Motor neuron (in vitro differentiated cells): ENCODE measurements at regions not wholly inside any gene's neighbourhood (a gene's known extent, or its start where the extent isn't known, plus 50 kb on each side); places are given as distances from the start of the nearest gene placed in this dataset.
"Not testable (repeated sequence)": the region's sequence is repeated elsewhere in the genome, so short reads cannot be mapped to it uniquely, and the experiment has no call there.

ENCODE experiments used
- ATAC-seq, 8 experiments: fragments of 200-7000 bp; cut with Tn5 transposase; replicated peaks in 6 of 8; 2 replicates each; pipeline ENCODE4 v1.8.0; 2021; ENCODE audit warnings: mild to moderate bottlenecking in 8 of 8, moderate library complexity in 8 of 8
- H3K27ac ChIP-seq, 2 donors: fragments of 250-450 bp; sonication (Bioruptor Pico); 2 replicates each; pipeline ENCODE4 v1.9.0; 2021; ENCODE audit warnings: antibody characterized with exemption in 2 of 2, mild to moderate bottlenecking in 2 of 2, moderate library complexity in 1 of 2
- H3K4me1 ChIP-seq, 2 donors: fragments of 250-450 bp; sonication (Bioruptor Pico); replicated peaks in 1 of 2; 2 replicates each; pipeline ENCODE4 v1.6.1; 2021; ENCODE audit warnings: antibody characterized with exemption in 2 of 2, mild to moderate bottlenecking in 2 of 2, moderate library complexity in 1 of 2
- H3K4me3 ChIP-seq, 5 donors: fragments of 250-450 bp; sonication (Bioruptor Pico); 2 replicates each; pipeline ENCODE4 v1.9.0; 2021; ENCODE audit warnings: antibody characterized with exemption in 5 of 5, mild to moderate bottlenecking in 5 of 5, moderate library complexity in 4 of 5
- WGBS, 10 experiments: fragments of 450-650 bp; shearing (Covaris generic); methylation state at CpG; one replicate each; pipeline ENCODE4 v1.0.0; 2022; 5-methylcytosine and 5-hydroxymethylcytosine counted together
- in situ Hi-C, 9 experiments: fragments of 400-800 bp; cut with MboI; loops; one replicate each; pipeline ENCODE4 v1.15.0; 2021; ENCODE audit warnings: low sequenced_read_pairs in 9 of 9, low pct_unique_long_range_greater_than_20kb in 2 of 9; ENCODE audit not compliant: unreplicated experiment in 9 of 9

DNA sequence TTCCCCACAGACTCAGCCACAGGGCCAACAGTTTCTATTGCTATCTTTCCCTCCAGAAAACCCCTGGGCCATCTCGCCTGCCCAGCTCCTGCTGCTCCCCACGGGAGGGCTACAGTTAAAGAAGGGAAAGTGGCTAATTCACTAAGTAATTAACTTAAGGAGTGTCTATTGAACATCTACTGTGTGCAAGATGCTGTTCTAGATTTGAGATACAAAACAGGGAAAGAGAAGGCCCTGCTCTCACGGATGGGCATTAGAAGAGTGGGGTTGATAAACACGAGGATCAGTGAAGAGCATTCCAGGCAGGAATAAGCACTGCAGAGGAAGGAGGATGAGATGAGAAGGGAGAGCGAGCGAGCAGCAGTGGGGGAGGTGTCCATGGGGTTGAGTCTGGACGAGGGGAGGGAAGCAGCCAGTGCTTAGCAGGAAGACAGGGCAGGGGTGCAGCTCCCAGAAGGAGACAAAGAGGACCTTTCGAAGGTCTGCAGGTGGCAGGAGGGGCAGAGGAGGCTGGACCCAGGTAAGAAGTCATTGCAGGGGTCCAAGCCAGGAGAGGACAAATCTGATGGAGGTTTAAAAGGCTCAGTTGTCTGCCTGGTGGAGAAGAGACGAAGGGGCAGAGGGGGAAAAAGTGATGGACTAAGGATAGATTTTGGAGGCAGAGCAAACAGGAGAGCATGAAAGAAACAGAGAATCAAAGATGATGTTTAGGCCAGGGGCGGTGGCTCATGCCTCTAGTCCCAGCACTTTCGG is 64.7 kb downstream of the KLF15 start:
- no peak overlapping the region for H3K4me3 ChIP-seq
- no peak for ATAC-seq
- no peak overlapping the region for H3K27ac ChIP-seq
- WGBS, 10 experiments = 50 to 95% (median 66%) methylated on average over 2 to 10 of the region's 11 CpGs; no CpG with 5 or more reads in 2 of the 10 experiments
- in situ Hi-C loops = no loop called here
- peaks cover 0 to 8% of the 10 kb centered on the region in 2 donors for H3K4me1 ChIP-seq

DNA sequence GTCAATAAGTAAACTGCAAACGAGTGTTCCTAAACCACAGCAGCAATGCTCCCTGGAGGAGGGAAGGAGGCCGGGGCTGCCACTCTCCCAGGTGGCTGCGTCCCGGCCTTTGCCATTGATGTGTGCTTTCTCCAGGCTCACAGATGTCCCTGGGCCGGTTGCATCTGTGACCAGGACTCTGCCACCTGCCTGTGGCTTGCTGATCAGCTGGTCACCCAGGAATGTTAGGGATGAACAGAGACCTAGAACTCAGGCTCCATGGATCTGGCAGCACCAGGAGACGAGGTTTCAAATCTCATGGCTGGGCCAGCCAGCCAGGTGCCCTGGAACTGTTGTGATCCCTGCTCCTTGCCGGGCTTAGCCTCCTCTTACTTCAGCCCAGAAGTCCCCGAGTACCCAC is 65.7 kb downstream of the KLF15 start:
- in situ Hi-C loops = no loop called here
- H3K27ac ChIP-seq = no peak overlapping the region
- peaks cover 6 to 15% of the 10 kb centered on the region in 2 donors for H3K4me1 ChIP-seq
- no peak overlapping the region for H3K4me3 ChIP-seq
- ATAC-seq = no peak
- 0 to 100% (median 76%) methylated on average over 1 to 4 of the region's 8 CpGs; no CpG with 5 or more reads in 4 of the 10 experiments for WGBS, 10 experiments

DNA sequence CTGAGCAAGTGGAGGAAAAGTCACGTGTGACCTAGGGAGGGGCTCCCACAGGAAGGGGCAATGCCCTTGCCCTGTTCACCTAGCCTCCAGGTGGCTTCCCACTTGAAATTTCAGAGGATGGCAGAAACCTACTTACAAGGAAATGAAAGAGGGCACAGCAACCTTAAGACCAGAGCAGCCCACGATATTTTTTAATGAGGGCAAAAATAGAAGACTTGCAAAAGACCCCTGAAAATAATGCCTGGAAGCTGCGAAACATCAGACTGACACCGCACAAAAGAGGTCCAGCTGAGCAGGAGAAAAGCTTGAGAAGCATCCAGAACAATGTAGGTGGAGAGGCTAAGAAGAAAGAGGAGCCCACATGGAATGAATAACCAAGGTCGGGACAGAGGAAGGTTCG is 66.1 kb downstream of the KLF15 start:
- Histone ChIP-seq H3K4me3 (no peak overlapping the region), H3K27ac (no peak overlapping the region), H3K4me1 (peaks cover 6 to 18% of the 10 kb centered on the region in 2 donors)
- WGBS, 10 experiments = 27 to 100% (median 66%) methylated on average over 1 to 6 of the region's 6 CpGs; no CpG with 5 or more reads in 2 of the 10 experiments
- in situ Hi-C loops = no loop called here
- ATAC-seq = no peak

DNA sequence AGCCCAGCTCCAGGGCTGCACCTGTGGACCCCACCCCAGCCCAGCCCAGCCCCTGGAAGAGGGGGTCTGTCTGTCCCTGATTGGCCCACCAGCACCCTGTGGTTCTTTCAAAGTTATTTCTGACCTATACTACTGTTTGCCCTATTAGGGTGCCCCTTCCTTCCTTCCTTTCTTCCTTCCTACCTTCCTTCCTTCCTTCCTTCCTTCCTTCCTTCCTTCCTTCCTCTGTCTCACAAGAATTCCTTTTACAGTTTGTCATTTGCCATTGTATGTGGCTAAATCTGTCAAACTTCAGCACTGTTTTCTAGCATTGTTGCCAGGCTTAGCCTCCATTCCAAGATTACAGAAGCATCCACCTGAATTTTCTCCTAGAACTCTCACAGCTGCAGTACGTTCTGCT is 66.9 kb downstream of the KLF15 start:
- in situ Hi-C loops = no loop called here
- 0 to 75% (median 51%) methylated on average over 1 of the region's 1 CpG; no CpG with 5 or more reads in 4 of the 10 experiments for WGBS, 10 experiments

DNA sequence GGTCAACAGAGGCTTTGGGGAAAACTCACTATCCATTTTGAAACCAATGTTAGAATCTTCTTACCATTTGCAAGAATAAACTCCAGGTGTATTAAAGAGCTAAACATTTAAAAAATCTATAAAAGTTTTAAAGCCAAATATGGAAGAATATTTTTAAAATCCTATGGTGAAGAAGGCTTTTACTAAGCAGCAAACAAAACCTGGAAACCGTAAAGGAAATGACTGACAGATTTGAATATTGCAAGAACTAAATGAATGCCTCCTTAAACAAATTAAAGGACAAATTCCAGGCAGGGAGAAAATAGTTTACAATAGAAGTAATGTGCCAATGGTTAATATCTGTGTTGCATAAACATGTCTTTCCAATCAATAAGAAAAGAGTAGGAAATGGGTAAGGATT is 68.1 kb downstream of the KLF15 start:
- in situ Hi-C loops = no loop called here
- Histone ChIP-seq H3K27ac (no peak overlapping the region), H3K4me1 (peaks cover 6 to 18% of the 10 kb centered on the region in 2 donors), H3K4me3 (no peak overlapping the region)
- ATAC-seq = no peak
- 0 to 100% (median 80%) methylated on average over 1 of the region's 1 CpG; no CpG with 5 or more reads in 1 of the 10 experiments for WGBS, 10 experiments

More for the DNA sequence above, 66.9 kb downstream of the KLF15 start:
- Histone ChIP-seq H3K4me3 (no peak overlapping the region), H3K27ac (no peak overlapping the region), H3K4me1 (peaks cover 6 to 18% of the 10 kb centered on the region in 2 donors)
- no peak for ATAC-seq

DNA sequence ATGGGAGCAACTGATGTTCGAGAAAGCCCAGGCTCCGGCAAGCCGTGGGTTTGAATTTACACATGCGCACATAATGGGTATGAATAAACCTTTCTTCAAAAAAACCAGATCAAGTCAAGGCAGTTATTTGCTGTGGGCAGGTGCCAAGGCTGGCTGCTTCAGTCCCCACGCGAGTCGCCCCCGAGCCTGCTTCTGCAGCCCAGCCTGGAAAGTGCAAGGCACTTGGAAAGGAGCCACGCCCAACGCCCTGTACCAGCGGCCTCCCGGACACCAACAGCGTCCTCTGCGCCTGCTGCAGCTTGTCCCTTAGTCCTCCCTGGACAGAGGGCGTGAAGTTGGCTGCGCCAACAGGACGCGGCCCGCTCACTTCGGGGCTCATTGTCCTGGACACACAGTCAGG is 68.9 kb downstream of the KLF15 start:
- Histone ChIP-seq H3K27ac (no peak overlapping the region), H3K4me3 (peak overlapping the region in 1 of 5 donors; percentile 39)
- in situ Hi-C loops = no loop called here

DNA sequence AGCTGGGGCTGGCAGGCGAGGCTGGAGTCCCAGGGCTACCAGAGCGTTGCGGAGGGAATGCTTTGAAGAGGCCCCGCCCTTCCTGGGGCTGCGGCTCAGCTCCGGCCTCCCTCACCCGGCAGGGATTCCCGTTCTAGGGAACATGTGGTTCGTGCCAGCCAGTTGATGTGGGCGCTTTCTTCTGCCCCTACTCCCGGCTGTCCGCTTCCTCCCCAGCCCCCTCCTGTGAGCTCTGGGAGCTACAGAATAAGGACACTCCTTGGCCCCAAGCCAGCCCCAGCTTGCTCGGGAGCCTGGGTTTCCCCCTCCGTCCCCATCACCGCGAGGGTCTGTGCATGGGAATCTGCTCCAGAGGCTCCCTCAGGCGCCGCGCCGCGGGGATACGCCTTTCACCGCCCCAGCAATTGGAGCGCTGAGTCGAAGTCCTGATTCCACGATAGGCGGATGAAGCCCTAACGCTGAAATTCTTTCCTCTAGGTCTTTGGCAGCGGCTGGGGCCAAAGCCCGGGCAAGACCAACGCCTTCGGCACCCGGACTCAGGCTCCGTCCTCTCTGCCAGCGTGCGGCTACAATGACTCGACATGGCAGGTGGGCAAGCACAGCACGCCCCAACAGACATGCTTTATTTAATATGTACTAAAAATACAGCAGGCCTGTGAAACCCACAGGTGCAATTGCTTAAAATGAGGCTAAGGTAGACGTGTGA is 69.5 kb downstream of the KLF15 start:
- H3K4me1 ChIP-seq = peaks cover 6 to 18% of the 10 kb centered on the region in 2 donors
- peak overlapping the region; percentile 15 to 39 (median 24) for H3K4me3 ChIP-seq
- 0 to 32% (median 3%) methylated on average over 1 to 6 of the region's 39 CpGs; no CpG with 5 or more reads in 2 of the 10 experiments for WGBS, 10 experiments
- ATAC-seq = peak; percentile 94 to 98 (median 96)
- H3K27ac ChIP-seq = no peak overlapping the region
- in situ Hi-C loops = no loop called here

More for the DNA sequence above, 68.9 kb downstream of the KLF15 start:
- no peak for ATAC-seq
- H3K4me1 ChIP-seq = peaks cover 6 to 18% of the 10 kb centered on the region in 2 donors
- WGBS, 10 experiments = 0 to 100% (median 43%) methylated on average over 1 to 10 of the region's 20 CpGs; no CpG with 5 or more reads in 3 of the 10 experiments

DNA sequence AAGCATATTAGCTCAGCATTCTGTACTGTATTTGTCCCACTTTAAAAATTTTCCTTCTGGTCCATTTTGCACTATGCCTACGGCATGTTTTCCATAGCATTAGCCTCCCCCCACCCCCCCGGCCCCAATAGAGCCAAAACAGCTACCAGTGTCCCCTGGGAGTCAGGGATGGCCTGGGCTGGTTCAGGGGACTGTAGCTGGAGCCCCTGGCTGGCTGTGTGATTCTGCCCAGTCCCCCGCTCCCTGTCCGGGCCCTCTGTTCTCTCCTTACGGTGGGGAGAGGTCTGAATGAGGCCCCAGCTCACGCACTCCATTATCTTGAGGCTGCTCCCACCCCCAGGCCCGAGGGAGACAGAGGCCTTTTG is 70.1 kb downstream of the KLF15 start:
- H3K4me1 ChIP-seq = peaks cover 6 to 18% of the 10 kb centered on the region in 2 donors
- ATAC-seq = peak in 1 of 8 experiments; percentile 22
- in situ Hi-C loops = no loop called here

DNA sequence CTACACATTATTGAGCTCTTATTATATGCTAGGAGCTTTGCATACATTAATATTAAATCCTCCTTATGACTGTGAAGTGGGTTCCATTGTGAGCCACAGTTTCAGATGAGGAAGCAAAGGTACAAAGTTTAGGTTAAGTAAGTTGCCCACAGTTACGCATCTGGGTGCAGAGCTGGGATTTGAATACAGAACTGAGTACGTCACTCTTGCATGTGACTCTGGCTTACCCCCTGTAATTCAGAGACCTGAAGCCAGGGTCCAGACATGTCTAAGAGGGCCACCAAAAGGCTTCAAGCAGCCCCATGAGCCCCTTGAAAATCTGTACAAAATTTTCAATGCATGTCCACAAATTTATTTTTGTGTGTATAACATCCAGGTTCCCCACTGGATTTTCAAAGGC is 71.8 kb downstream of the KLF15 start:
- H3K27ac ChIP-seq = no peak overlapping the region
- in situ Hi-C loops = no loop called here
- WGBS, 10 experiments = 94 to 100% (median 100%) methylated on average over 2 of the region's 2 CpGs; no CpG with 5 or more reads in 5 of the 10 experiments
- no peak overlapping the region for H3K4me3 ChIP-seq
- ATAC-seq = no peak
- H3K4me1 ChIP-seq = peaks cover 6 to 18% of the 10 kb centered on the region in 2 donors

More for the DNA sequence above, 70.1 kb downstream of the KLF15 start:
- Histone ChIP-seq H3K27ac (peak overlapping the region in 1 of 2 donors; percentile 29), H3K4me3 (peak overlapping the region; percentile 15 to 39 (median 24))
- 4 to 30% (median 20%) methylated on average over 1 to 3 of the region's 7 CpGs; no CpG with 5 or more reads in 7 of the 10 experiments for WGBS, 10 experiments

DNA sequence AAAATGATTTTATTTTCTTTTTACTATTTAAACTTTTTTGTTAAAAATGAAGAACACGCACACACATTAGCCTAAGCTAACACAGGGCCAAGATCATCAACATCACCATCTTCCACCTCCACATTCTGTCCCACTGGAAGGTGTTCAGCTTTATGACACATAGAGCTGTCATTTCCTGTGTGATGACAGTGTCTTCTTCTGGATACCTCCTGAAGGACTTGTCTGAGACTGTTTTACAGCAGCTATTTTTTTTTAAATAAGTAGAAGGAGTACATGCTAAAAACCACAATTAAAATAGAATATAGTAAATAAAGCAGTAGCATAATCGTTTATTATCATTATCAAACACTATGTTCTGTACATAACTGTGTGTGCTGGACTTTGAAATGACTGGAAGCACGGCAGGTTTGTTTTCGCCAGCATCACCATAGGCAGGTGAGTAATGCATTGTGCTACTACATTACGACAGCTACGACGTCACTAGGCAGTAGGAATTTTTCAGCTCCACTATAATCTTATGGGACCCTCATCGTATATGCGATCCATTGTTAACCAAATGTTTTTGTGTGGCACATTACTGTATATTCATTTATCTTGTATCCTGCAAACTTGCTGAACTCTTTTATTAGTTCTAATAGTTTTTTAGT is 72.8 kb downstream of the KLF15 start:
- 40 to 93% (median 78%) methylated on average over 1 to 9 of the region's 9 CpGs for WGBS, 10 experiments
- no peak for ATAC-seq
- in situ Hi-C loops = no loop called here

DNA sequence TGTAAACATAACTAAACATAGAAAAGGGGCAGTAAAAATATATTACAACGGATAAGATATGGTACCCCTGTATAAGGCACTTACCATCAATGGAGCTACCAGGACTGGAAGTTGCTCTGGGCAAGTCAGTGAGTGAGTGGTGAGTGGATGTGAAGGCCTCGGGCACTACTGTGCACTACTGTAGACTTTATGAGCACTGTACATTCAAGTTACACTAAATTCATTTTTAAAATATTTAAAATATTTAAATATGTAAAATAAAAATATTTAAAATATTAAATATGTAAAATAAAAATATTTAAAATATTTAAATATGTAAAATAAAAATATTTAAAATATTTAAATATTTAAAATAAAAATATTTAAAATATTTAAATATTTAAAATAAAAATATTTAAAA is 73.6 kb downstream of the KLF15 start:
- peaks cover 6 to 18% of the 10 kb centered on the region in 2 donors for H3K4me1 ChIP-seq
- WGBS, 10 experiments = 60 to 100% (median 88%) methylated on average over 1 to 2 of the region's 2 CpGs; no CpG with 5 or more reads in 1 of the 10 experiments
- H3K4me3 ChIP-seq, in situ Hi-C loops, H3K27ac ChIP-seq, ATAC-seq: not testable (repeated sequence)

More for the DNA sequence above, 72.8 kb downstream of the KLF15 start:
- no peak overlapping the region for H3K4me3 ChIP-seq
- peaks cover 6 to 18% of the 10 kb centered on the region in 2 donors for H3K4me1 ChIP-seq
- no peak overlapping the region for H3K27ac ChIP-seq

DNA sequence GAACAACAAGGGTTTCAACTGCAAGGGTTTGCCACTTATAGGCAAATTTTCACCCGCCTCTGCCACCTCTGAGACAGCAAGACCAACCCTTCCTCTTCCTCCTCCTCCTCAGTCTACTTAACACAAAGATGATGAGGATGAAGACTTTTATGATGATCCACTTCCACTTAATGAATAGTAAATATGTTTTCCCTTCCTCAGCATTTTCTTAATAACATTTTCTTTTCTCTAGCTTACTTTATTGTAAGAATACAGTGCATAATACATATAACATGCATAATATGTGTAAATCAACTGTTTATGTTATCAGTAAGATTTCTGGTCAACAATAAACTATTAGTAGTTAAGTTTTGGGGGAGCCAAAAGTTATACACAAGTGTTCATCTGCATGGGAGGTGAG is 77.4 kb downstream of the KLF15 start:
- in situ Hi-C loops = no loop called here
- WGBS, 10 experiments = 40 to 100% (median 100%) methylated on average over 1 of the region's 1 CpG; no CpG with 5 or more reads in 4 of the 10 experiments
- H3K4me3 ChIP-seq = no peak overlapping the region
- no peaks in the 10 kb centered on the region for H3K4me1 ChIP-seq
- no peak for ATAC-seq
- no peak overlapping the region for H3K27ac ChIP-seq
